ENCODE measurements at regions not wholly inside any gene's neighbourhood (a gene's known extent, or its start where the extent isn't known, plus 50 kb on each side); places are given as distances from the start of the nearest gene placed in this dataset.

GRCh38 chr7:28243861-28244260 is 63.3 kb upstream of the JAZF1 start:
- TF ChIP-seq POLR2A (IDR thresholded peaks at IDR 0.05) (no peak), EP300 (IDR thresholded peaks at IDR 0.05) (no peak)
- TF ChIP-seq, protein P1, sequence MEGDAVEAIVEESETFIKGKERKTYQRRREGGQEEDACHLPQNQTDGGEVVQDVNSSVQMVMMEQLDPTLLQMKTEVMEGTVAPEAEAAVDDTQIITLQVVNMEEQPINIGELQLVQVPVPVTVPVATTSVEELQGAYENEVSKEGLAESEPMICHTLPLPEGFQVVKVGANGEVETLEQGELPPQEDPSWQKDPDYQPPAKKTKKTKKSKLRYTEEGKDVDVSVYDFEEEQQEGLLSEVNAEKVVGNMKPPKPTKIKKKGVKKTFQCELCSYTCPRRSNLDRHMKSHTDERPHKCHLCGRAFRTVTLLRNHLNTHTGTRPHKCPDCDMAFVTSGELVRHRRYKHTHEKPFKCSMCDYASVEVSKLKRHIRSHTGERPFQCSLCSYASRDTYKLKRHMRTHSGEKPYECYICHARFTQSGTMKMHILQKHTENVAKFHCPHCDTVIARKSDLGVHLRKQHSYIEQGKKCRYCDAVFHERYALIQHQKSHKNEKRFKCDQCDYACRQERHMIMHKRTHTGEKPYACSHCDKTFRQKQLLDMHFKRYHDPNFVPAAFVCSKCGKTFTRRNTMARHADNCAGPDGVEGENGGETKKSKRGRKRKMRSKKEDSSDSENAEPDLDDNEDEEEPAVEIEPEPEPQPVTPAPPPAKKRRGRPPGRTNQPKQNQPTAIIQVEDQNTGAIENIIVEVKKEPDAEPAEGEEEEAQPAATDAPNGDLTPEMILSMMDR (IDR thresholded peaks at IDR 0.05): no peak
- 94 to 99% (median 96%) methylated on average over 5 of the region's 5 CpGs for WGBS, 3 donors
- H3K27ac ChIP-seq: no peak overlapping the region

DNA sequence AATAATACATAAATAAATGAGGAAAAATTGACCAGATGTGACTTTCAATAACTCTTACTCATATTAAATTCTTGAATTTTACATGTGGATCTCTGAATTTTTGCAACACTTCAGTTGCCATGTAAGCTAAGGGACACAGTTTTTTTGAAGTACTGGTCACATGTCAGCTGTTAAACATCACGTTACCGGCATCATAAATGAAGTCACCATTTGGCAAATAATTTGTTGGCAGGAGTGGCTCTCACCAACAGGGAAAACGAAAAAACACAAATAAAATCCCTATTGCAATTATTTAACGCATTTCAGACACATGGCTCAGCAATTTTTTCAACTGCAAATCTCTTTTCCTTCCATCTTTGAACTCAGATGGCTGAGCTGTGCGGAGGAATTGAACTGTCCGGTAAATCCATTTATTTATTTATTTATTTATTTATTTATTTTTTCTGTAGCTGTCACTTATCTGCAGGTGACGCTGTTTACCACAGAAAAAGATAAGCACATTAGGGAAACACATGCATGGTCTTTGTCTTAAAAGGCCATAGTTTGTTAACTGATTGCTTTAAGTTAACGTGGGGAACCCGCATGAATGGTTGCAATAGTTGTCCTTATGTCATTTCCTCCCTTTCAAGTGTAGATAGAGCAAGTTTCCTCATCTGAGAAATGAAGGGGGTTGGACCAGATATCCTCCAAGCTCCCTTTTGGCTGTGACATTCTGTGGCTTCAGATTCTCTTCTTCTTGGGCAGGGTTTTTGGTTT is 64.7 kb upstream of the JAZF1 start:
- intact Hi-C loops (cut with DNase I): no loop called here
- WGBS, 3 donors: 75 to 84% (median 76%) methylated on average over 9 of the region's 9 CpGs

More at GRCh38 chr7:28243861-28244260, 63.3 kb upstream of the JAZF1 start:
- no peak overlapping the region for H3K4me3 ChIP-seq
- H3K9me3 ChIP-seq: no peaks in the 10 kb centered on the region
- H3K27me3 ChIP-seq: no peaks in the 10 kb centered on the region
- DNase-seq: no peak
- H3K36me3 ChIP-seq: no peaks in the 10 kb centered on the region
- intact Hi-C loops (cut with DNase I): no loop called here
- no peaks in the 10 kb centered on the region for H3K4me1 ChIP-seq (ENCODE audit: insufficient read depth)

DNA sequence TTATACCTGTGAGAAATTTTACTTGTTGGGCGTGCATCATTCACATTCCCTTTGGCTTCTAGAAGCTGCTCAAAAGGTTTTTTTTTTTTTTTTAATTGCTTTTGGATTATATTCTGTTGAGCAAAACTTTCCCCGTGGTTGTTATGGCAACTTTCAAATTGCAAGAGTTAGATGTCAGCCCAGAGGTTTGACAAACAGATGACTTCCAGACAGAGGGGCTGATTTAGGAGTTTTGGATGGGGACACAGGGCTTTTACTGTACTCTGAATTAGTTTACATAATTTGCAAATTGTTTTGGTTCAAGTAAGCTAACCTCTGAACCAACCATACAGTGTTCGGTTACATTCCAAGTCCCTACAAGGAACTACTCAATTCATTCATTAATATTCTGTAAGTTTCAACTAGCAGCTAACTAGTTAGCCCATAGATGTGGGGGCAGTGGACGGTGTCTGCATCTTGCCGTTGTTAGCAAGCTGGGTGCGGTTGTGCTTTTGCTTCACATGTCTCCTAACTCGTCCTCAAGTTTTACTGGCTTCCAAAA is 66.4 kb upstream of the JAZF1 start:
- Histone ChIP-seq H3K9me3 (no peaks in the 10 kb centered on the region), H3K36me3 (no peaks in the 10 kb centered on the region), H3K27me3 (no peaks in the 10 kb centered on the region), H3K4me1 (ENCODE audit: insufficient read depth) (no peaks in the 10 kb centered on the region), H3K4me3 (no peak overlapping the region), H3K27ac (no peak overlapping the region)
- intact Hi-C loops (cut with DNase I): no loop called here
- WGBS, 3 donors: 46 to 62% (median 49%) methylated on average over 7 of the region's 7 CpGs
- no peak for DNase-seq
- TF ChIP-seq POLR2A (IDR thresholded peaks at IDR 0.05): no peak
- TF ChIP-seq, protein P1 (IDR thresholded peaks at IDR 0.05): no peak
- no peak for TF ChIP-seq EP300 (IDR thresholded peaks at IDR 0.05)

More for the DNA sequence above, 64.7 kb upstream of the JAZF1 start:
- no peak overlapping the region for H3K27ac ChIP-seq
- no peak overlapping the region for H3K4me3 ChIP-seq
- no peaks in the 10 kb centered on the region for H3K4me1 ChIP-seq (ENCODE audit: insufficient read depth)
- TF ChIP-seq, protein P1 (IDR thresholded peaks at IDR 0.05): no peak
- TF ChIP-seq POLR2A (IDR thresholded peaks at IDR 0.05) (no peak), EP300 (IDR thresholded peaks at IDR 0.05) (no peak)
- no peak for DNase-seq
- H3K9me3 ChIP-seq: no peaks in the 10 kb centered on the region
- no peaks in the 10 kb centered on the region for H3K36me3 ChIP-seq
- H3K27me3 ChIP-seq: no peaks in the 10 kb centered on the region

DNA sequence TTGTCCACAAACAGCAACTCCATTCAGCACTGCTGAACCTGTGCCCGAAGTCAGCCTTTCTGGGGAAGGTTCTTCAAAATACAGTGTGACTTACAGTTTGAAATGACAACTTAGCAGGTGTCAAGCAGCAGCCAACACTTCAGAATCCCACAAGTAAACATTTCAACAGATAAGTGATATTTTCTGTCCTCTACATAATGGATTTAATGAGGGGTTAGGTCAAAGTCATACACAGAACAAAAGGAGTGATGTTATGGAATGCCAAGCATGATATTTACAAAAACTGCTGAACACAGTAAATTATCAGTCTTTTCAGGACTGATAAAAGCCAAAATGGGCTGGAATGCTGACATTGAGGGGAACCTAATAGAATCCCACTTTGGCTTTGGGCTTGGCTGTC is 77.6 kb upstream of the JAZF1 start:
- no peaks in the 10 kb centered on the region for H3K36me3 ChIP-seq
- WGBS, 3 donors: 13 to 41% (median 22%) methylated on average over 1 of the region's 1 CpG
- no peak for DNase-seq
- intact Hi-C loops (cut with DNase I): no loop called here
- H3K4me3 ChIP-seq: no peak overlapping the region
- H3K27me3 ChIP-seq: no peaks in the 10 kb centered on the region
- no peak overlapping the region for H3K27ac ChIP-seq
- no peaks in the 10 kb centered on the region for H3K4me1 ChIP-seq (ENCODE audit: insufficient read depth)
- no peak for TF ChIP-seq EP300 (IDR thresholded peaks at IDR 0.05)
- TF ChIP-seq, protein P1 (IDR thresholded peaks at IDR 0.05): no peak
- TF ChIP-seq POLR2A (IDR thresholded peaks at IDR 0.05): no peak
- no peaks in the 10 kb centered on the region for H3K9me3 ChIP-seq
